GM18511 (cell line): ENCODE measurements at regions not wholly inside any gene's neighbourhood (a gene's known extent, or its start where the extent isn't known, plus 50 kb on each side); places are given as distances from the start of the nearest gene placed in this dataset.

Experiments
- ATAC-seq: cut with Tn5 transposase; IDR thresholded peaks from one replicate; pipeline ENCODE4 v1.9.1; 2021; ENCODE audit warnings: mild to moderate bottlenecking, moderate library complexity; ENCODE audit not compliant: unreplicated experiment

DNA sequence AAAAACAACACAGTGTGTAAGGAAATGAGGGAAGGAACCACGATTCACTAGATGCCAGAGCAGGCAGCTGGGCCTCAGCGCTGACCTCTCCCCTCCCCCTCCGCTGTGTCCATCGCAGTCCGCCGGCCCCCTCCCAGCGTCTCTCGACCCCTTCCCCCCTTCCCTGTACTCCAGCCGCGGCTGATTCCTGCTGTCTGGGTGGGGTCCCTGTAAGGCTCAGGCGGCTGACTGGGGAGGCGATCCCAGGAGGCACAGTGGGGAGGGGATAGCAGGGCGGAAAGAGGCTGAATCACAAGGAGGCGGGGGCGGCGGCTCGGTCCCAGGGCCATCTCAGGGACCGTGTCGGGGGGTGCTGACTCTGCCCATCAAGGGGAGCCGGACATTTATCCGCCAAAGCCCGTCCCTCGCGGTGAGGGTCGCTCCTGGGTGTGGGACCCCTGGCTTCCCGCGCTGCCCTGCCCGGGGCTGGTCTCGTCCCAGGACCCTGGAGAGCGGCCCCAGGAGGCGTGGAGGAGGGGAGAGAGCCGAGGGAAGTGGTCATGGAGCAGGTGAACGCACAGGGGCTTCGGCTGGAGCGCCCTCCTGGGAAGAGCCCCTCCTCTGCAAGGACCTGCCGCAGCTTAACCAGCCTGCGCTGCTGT, 241.9 kb downstream of the PTPRU start:
- no peak for ATAC-seq

DNA sequence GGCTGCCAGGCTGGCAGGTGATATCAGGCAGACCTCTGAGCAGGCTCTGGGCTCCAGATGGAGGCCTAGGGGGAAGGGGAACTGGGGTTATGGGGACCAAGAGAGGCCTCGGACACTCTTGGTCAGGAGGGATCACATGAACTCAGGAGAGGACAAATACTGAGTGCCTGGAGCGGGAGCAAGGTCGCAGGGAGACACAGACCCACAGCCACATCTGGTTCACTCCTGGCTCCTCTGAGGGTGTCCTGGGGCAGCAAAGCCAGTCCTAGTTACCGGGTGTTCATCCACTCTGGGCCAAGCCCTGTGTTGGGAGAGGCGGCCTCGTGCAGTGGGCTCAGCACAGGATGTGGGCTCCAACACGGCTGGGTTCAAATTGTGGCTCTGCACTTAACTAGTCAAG, 239.0 kb downstream of the PTPRU start:
- no peak for ATAC-seq

GRCh38 chr1:29474274-29475244, 238.2 kb downstream of the PTPRU start:
- no peak for ATAC-seq

DNA sequence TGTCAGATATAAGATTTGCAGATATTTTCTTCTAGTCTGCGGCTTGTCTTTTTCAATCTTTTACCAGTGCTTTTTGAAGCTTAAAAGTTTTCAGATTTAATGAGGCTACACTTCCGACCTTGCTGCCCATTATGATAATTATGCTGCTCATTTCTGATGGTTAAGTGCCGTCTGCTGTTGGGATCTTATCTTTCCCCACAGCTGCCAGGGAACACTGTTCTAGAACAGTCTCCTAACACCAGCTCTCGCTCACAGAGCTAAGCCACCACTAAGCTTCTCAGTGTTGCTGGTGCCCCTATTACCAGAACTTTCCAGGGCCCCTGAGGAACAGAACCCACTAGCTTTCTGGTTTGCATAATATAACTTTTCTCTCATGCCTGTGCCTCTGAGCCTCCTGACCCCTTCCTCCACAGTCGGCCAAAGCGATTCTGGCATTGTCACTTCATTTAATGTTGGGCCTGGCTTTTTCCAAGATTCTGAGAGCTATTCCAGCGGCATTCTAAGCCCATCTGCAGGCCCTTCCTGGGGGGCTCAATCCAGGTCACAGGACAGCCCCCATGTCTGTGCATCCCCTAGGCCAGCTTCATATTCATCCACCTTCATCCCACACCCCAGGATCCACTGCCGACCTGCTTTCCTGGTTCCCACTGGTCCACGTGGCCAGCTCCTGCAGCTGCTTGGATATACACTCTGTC, 237.0 kb downstream of the PTPRU start:
- ATAC-seq: no peak

DNA sequence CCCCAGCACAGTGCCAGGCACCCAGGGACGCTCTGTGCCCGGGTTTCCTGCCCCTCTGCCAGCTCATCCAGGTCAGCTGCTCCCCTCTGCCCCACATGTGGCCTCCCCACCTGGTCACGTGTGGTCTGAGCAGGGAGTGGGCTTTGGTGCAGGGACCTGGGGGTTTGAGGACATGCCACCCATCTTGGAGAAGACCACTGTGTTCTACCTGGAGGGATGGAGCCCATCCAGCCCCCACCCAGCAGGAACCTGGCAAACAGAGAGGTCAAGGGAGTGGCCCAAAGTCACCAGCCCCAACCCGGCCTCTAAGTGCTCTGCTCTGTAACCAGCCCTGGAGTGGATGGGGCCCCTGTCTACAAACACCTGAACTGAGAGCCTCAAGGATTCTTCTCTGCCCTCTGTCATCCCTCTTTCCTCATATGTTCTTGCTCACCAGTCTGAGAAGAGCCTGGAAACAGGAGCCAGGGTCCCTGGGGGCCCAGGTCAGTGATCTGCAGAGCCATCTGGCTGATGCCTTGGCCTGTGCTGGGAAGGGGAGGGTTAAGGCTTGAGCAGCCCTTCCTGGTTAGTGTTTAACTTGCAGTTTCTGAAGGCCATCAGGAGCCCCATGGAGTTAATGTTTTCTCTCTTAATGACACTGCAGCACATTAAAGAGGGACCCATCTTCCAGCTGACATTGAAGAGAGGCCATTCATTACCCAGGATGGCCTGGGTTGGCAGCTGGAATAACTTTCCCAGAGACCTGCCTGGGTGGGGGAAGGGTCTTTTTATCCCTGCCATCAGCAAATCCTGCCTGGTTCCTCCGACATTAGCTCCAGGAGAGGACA, 235.4 kb downstream of the PTPRU start:
- no peak for ATAC-seq

DNA sequence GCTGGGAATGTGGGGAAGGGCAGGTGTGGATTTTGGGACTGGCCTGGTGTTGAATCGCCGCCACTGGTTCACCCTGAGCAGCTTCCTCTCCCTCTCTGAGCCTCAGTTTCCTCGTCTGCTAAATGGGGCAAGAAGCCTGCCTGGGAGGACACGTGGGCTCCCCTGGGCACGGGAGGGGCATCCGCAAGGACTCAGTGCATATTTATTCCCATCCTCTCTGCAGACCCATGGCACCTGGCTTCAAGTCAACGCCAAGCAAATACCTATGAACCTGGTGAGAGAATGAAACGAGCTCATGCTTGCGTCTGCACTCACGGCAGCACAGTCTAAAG, 234.4 kb downstream of the PTPRU start:
- ATAC-seq: no peak

DNA sequence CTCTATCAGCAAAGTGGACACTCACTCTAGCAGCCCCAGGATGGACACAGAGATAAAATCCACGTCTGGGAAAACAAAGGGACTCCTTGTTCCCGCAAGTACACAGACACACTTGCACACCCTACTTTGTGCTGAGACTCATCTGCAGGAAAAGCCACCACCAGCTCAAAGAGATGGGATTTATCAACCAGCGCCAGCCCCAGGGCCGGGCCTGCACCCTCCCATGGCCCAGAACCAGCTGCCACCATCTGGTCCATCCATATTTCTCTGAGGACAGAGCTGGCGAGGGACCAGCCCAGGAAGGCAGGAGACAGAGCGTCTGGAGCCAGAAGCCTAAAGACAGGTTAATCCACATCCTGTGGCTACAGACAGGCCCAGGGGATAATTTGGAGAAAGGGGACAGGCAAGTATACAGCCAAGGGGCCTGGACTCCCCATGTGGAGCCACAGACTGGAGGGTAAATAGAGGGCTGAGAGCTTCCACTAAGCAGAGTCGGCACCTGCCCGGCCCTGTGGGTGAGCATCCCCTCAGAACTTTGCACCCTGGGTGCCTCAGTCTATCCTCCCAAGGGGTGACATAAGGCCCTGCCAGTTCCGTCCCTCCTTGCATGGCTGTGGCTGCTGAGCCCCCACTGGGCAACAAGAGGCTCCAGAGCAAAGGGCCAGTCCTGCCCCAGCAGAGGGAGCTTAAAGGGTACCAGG, 233.9 kb downstream of the PTPRU start:
- no peak for ATAC-seq

DNA sequence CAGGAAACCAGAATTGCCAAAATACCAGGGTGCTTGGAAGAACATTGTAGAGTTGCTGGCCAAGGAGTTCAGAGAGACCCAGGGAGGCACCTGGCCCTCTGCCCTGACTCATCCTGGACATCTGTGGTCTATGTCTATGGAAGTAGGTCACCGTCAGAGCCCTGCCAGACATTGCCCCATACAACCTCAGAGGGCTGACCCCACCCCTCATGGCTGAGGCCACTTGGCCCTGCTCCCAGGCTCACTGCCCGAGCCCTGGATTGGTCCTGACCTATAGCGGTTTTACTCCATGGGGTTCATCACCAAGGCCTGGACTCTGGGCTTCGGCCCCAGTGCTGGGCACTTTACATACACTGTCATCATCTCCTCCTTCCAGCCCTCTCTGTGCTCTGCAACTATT, 233.1 kb downstream of the PTPRU start:
- no peak for ATAC-seq

- ATAC-seq: no peak
These were observed 231.9 kb downstream of the PTPRU start for GRCh38 chr1:29467989-29468900.

DNA sequence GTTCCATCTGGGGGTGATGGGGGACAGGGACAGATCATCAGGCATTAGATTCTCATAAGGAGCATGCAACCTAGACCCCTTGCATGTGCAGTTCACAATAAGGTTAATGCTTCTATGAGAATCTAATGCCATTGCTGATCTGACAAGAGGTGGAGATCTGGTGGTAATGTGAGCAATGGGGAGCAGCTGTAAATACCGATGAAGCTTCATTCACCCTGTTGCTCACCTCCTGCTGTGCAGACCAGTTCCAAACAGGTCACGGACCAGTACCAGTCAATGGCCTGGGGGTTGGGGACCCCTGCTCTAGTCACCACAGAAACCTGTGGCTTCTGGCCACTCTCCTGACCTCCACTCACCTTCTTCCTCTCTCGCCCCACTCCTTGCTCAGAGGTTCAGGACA, 229.9 kb downstream of the PTPRU start:
- ATAC-seq: no peak

- no peak for ATAC-seq
These were observed 229.4 kb downstream of the PTPRU start for GRCh38 chr1:29465755-29466154.

GRCh38 chr1:29462096-29462495, 225.8 kb downstream of the PTPRU start:
- ATAC-seq: no peak

- ATAC-seq: no peak
These were observed 224.9 kb downstream of the PTPRU start for GRCh38 chr1:29461115-29461739.

DNA sequence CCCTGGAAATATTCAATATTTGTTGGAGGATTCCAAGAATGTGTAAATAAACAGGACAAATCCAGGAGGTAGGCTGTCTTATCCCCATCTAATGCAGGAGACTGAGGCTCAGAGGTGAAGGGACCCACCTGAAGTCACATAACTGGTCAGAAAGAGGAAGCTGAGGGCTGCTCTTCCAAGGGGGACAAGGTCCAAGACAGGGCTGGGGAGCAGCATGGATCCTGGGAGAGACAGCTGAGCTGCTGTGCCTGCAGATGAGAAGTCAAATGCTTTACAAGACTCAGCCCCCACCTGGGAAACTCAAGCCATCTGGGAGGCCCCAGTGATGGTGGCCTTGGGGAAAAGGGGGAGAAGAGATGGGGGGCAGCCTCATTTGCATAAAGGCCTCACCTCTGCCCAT, 224.4 kb downstream of the PTPRU start:
- ATAC-seq: no peak

- no peak for ATAC-seq
These were observed 223.8 kb downstream of the PTPRU start for GRCh38 chr1:29460041-29460610.

DNA sequence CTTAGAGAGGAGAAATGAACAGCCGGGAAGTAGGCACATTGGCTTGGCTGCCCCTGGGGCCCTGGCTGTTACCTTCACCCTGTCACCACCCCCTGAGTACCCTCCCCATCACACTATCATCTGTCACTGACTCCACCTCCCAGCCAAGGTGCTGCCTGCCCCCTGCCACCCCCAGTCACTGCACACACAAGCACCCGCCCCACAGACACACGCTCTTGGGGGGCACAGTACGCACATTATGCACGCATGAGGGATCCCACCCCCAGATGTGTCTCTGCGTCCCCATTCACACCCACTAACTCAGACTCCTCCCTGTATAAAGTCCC, 223.3 kb downstream of the PTPRU start:
- no peak for ATAC-seq

DNA sequence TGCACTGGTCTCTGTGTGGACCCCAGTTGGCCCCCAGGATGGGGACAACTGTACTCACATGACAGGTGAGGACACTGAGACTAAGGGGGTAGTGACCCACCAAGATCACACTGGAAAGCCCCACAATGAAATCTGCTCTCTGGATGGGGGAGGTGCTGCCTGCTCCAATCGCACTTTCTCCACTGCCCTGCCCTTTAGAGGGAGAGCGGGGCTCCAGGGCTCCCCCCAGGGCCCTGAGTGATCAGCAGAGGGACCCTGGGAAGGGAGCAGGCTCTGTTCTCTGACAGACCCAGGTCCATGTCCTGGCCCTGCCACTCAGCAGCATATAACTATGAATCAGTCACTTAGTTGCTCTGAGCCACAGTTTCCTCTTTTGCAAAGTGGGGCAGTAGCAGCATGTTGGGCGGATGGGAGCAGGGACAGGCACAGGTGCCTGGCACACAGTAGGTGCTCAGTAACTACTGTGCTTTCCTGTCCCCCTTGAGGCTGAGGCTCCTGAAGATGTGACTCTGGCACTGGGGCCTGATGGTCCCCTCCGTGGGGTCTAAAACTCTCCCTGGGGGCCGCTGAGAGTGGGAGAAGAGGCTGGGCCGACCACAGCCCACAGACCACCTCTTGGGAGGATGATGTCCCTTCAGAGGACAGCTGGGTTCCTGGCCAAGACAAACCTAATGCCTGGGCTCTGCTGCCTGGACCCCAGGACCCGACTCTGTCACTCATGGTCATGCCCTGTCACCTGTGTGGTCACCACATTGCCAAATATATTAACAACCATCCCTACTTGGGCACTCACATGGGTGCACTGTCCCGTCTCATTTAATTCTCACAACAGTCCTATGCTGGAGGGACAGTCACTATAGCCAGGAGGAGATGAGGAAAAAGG, 222.7 kb downstream of the PTPRU start:
- no peak for ATAC-seq
